HepG2 (cell line): ENCODE measurements at regions not wholly inside any gene's neighbourhood (a gene's known extent, or its start where the extent isn't known, plus 50 kb on each side); places are given as distances from the start of the nearest gene placed in this dataset.

Source experiments
- ATAC-seq: fragments of 200-7000 bp; cut with Tn5 transposase; 3 replicates; pipeline ENCODE4 v1.9.1; 2020; ENCODE audit warnings: mild to moderate bottlenecking, moderate library complexity
- BruUV-seq: library from RNA; stranded (reverse); fragments of 400-500 nt; replicated peaks from 2 replicates; lab custom pipeline; 2021; lab: Mats Ljungman, UMichigan
- CTCF ChIA-PET: fragments of 300-600 bp; formaldehyde crosslinking; extraction: SDS; loops from one replicate; lab custom pipeline; 2021; ENCODE audit warnings: low total read pairs, inconsistent platforms, low intra/inter-chr PET ratio; lab: Yijun Ruan, JAX
- POLR2A ChIA-PET: fragments of 350-600 bp; sonication (Branson Sonifier 250); formaldehyde crosslinking; loops from one replicate; lab custom pipeline; 2020; ENCODE audit warnings: antibody characterized with exemption, inconsistent platforms; lab: Yijun Ruan, JAX
- DNase-seq: peaks from one replicate; pipeline ENCODE4 v3.0.0-alpha.2; 2015; ENCODE audit warnings: low spot score
- FAIRE-seq: peaks from 3 replicates; lab custom pipeline; 2011; peaks lifted over from hg19 to GRCh38; lab: Jason Lieb, UNC
- H2AFZ ChIP-seq: one replicate; pipeline ENCODE4 v1.6.1; 2011; ENCODE audit warnings: low read length, inconsistent platforms
- H3K27ac ChIP-seq: fragments of 300-600 bp; 3 replicates; pipeline ENCODE4 v1.8.0; 2011; ENCODE audit warnings: mixed run types, mild to moderate bottlenecking, mixed read lengths, low read length, inconsistent platforms; ENCODE audit not compliant: insufficient read depth; ENCODE audit errors: extremely low read length
- H3K27me3 ChIP-seq, 2 experiments: fragments of 200-600 bp in 1 of 2; 2 replicates in 1 of 2; 3 replicates in 1 of 2; pipeline versions ENCODE4 v1.6.0 to v1.8.0; 2011; ENCODE audit warnings: low read length in 2 of 2, mild to moderate bottlenecking in 2 of 2, moderate library complexity in 2 of 2, inconsistent platforms in 1 of 2; ENCODE audit not compliant: insufficient read depth in 2 of 2, control insufficient read depth in 1 of 2
- H3K36me3 ChIP-seq, 2 experiments: fragments of 200-600 bp in 1 of 2; replicated peaks in 1 of 2; 2 replicates in 1 of 2; 3 replicates in 1 of 2; pipeline versions ENCODE4 v1.5.1 to v1.8.0; 2011; ENCODE audit warnings: low read length in 2 of 2, inconsistent platforms in 1 of 2; ENCODE audit not compliant: insufficient read depth in 2 of 2, control insufficient read depth in 1 of 2
- H3K4me1 ChIP-seq: 2 replicates; pipeline ENCODE4 v1.5.1; 2012; ENCODE audit warnings: low read length, inconsistent platforms; ENCODE audit not compliant: insufficient read depth
- H3K4me2 ChIP-seq: 2 replicates; pipeline ENCODE4 v1.6.0; 2011; ENCODE audit warnings: low read depth, low read length, inconsistent platforms
- H3K4me3 ChIP-seq, 3 experiments: fragments of 200-600 bp in 1 of 3; sonication (generic), shearing (Covaris generic) in 1 of 3; replicated peaks in 1 of 3; 2 replicates each; pipeline ENCODE4 v1.5.1; 2011 to 2016; ENCODE audit warnings: low read length in 3 of 3, inconsistent platforms in 2 of 3, low read depth in 2 of 3, mild to moderate bottlenecking in 2 of 3, control low read depth in 1 of 3, mixed read lengths in 1 of 3; ENCODE audit not compliant: insufficient read depth in 1 of 3
- H3K79me2 ChIP-seq: one replicate; pipeline ENCODE4 v1.6.1; 2011; ENCODE audit warnings: low read length, inconsistent platforms; ENCODE audit not compliant: insufficient read depth
- H3K9ac ChIP-seq: 2 replicates; pipeline ENCODE4 v1.6.0; 2011; ENCODE audit warnings: mild to moderate bottlenecking, low read depth, low read length, inconsistent platforms; ENCODE audit not compliant: insufficient read depth
- H3K9me3 ChIP-seq: 2 replicates; pipeline ENCODE4 v1.5.1; 2012; ENCODE audit warnings: mild to moderate bottlenecking, low read length
- H4K20me1 ChIP-seq: 2 replicates; pipeline ENCODE4 v1.6.0; 2011; ENCODE audit warnings: inconsistent platforms, mild to moderate bottlenecking, low read length, moderate library complexity; ENCODE audit not compliant: insufficient read depth
- CBFB ChIP-seq: sonication (generic); formaldehyde crosslinking; IDR thresholded peaks from 2 replicates; pipeline ENCODE4 v1.4.0; 2020; ENCODE audit warnings: missing genetic modification reagents
- CBX2 ChIP-seq, 2 experiments: fragments of 200-600 bp in 1 of 2; sonication (generic); formaldehyde crosslinking in 1 of 2; IDR thresholded peaks; 2 replicates each; pipeline versions ENCODE4 v1.7.0 to v1.8.1; 2018 to 2022; ENCODE audit warnings: low read depth in 2 of 2, low read length in 1 of 2, mild to moderate bottlenecking in 1 of 2, missing genetic modification reagents in 1 of 2
- HNRNPLL ChIP-seq: fragments of 200-400 bp; formaldehyde crosslinking; IDR thresholded peaks from 2 replicates; pipeline ENCODE4 v1.6.1; 2017; ENCODE audit warnings: mild to moderate bottlenecking, low read depth, low read length; ENCODE audit not compliant: poor library complexity, severe bottlenecking
- NFIB ChIP-seq: sonication (generic); formaldehyde crosslinking; IDR thresholded peaks from 2 replicates; pipeline ENCODE4 v1.9.0; 2021; ENCODE audit warnings: missing genetic modification reagents, mild to moderate bottlenecking, borderline replicate concordance
- POLR2AphosphoS2 ChIP-seq: IDR thresholded peaks from 2 replicates; pipeline ENCODE4 v1.6.1; 2011; ENCODE audit warnings: low read depth, low read length, improper control_type of control experiment
- PRPF4 ChIP-seq: fragments of 200-400 bp; formaldehyde crosslinking; IDR thresholded peaks from 2 replicates; pipeline ENCODE4 v1.6.1; 2016; ENCODE audit warnings: low read length, low read depth; ENCODE audit not compliant: poor library complexity, severe bottlenecking
- REL ChIP-seq: sonication (generic); formaldehyde crosslinking; conservative IDR thresholded peaks from 2 replicates; pipeline ENCODE4 v1.8.0; 2022; ENCODE audit warnings: mild to moderate bottlenecking, missing genetic modification reagents, moderate library complexity
- TOE1 ChIP-seq: sonication (generic); formaldehyde crosslinking; IDR thresholded peaks from 2 replicates; pipeline ENCODE4 v1.4.0; 2020; ENCODE audit warnings: mild to moderate bottlenecking, missing genetic modification reagents
- TOPORS ChIP-seq: sonication (generic); formaldehyde crosslinking; IDR thresholded peaks from 2 replicates; pipeline ENCODE4 v1.8.0; 2023; ENCODE audit warnings: mild to moderate bottlenecking, missing genetic modification reagents
- ZFP41 ChIP-seq: sonication (generic); formaldehyde crosslinking; IDR thresholded peaks from 2 replicates; pipeline ENCODE4 v1.4.0; 2020; ENCODE audit warnings: mild to moderate bottlenecking, missing genetic modification reagents, borderline replicate concordance
- ZNF430 ChIP-seq: sonication (generic); formaldehyde crosslinking; IDR thresholded peaks from 2 replicates; pipeline ENCODE4 v1.9.0; 2021; ENCODE audit warnings: mild to moderate bottlenecking, missing genetic modification reagents
- ZNF530 ChIP-seq: sonication (generic); formaldehyde crosslinking; IDR thresholded peaks from 2 replicates; pipeline ENCODE4 v1.5.0; 2020; ENCODE audit warnings: low read depth, mild to moderate bottlenecking, missing genetic modification reagents
- ZNF570 ChIP-seq: sonication (generic); formaldehyde crosslinking; IDR thresholded peaks from 2 replicates; pipeline ENCODE4 v1.4.0; 2020; ENCODE audit warnings: mild to moderate bottlenecking, missing genetic modification reagents, borderline replicate concordance
- ZNF766 ChIP-seq: sonication (generic); formaldehyde crosslinking; IDR thresholded peaks from 2 replicates; pipeline ENCODE4 v1.5.0; 2020; ENCODE audit warnings: missing genetic modification reagents, borderline replicate concordance
- ZNF879 ChIP-seq: sonication (generic); formaldehyde crosslinking; IDR thresholded peaks from 2 replicates; pipeline ENCODE4 v1.8.1; 2023; ENCODE audit warnings: missing genetic modification reagents
- in situ Hi-C: cut with HindIII; loops from 2 replicates; pipeline ENCODE4 v1.10.0; 2017; ENCODE audit warnings: low pct_unique_long_range_greater_than_20kb; ENCODE audit not compliant: extremely low pct_ligation_motif_present
- intact Hi-C: fragments of 100-400 bp; cut with micrococcal nuclease; formaldehyde crosslinking; loops from one replicate; pipeline ENCODE4 v1.10.0; 2022; ENCODE audit not compliant: unreplicated experiment
- TF ChIP-seq, protein P1 (sequence below): sonication (generic); formaldehyde crosslinking; IDR thresholded peaks from 2 replicates; pipeline ENCODE4 v1.8.1; 2022; ENCODE audit warnings: mild to moderate bottlenecking, missing genetic modification reagents
- TF ChIP-seq, protein P2 (sequence below): sonication (generic); formaldehyde crosslinking; IDR thresholded peaks from one replicate; pipeline ENCODE4 v1.5.1; 2020; ENCODE audit warnings: mild to moderate bottlenecking, missing genetic modification reagents; ENCODE audit errors: not compliant biosample characterization

DNA sequence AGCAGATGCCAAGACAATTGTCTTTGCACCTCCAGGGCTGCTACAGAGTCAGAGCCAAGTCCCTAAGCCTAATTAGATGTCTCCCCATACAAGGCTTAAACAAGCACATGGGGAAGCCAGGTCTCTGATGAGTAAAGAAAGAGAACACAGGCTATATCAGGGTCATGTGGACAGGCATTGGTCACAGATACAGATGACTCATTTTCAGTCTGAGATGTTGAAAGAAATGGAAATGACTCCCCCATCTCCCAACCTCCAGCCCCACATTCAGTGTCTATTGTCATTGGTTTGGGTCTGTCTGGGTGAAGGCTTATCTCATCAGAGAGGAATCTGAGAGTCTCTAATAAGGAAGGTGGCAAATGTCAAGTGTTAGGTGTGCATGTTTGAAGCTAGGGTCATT lies 290.1 kb upstream of the KIAA1217 start:
- ATAC-seq (no peak), DNase-seq (no peak), FAIRE-seq (no peak)
- TF ChIP-seq ZNF430 = no peak
- TF ChIP-seq TOPORS (CRISPR knock-in tag) = no peak
- TF ChIP-seq CBFB (CRISPR knock-in tag) = no peak
- TF ChIP-seq ZFP41 = no peak
- no peak for TF ChIP-seq ZNF879 (CRISPR knock-in tag)
- TF ChIP-seq CBX2 (IDR thresholded peaks at IDR 0.05; ENCODE audit: low read depth, low read length) = no peak
- TF ChIP-seq CBX2 (CRISPR knock-in tag; IDR thresholded peaks at IDR 0.05; ENCODE audit: low read depth) = no peak
- TF ChIP-seq ZNF766 (CRISPR knock-in tag) = no peak
- TF ChIP-seq, protein P1, sequence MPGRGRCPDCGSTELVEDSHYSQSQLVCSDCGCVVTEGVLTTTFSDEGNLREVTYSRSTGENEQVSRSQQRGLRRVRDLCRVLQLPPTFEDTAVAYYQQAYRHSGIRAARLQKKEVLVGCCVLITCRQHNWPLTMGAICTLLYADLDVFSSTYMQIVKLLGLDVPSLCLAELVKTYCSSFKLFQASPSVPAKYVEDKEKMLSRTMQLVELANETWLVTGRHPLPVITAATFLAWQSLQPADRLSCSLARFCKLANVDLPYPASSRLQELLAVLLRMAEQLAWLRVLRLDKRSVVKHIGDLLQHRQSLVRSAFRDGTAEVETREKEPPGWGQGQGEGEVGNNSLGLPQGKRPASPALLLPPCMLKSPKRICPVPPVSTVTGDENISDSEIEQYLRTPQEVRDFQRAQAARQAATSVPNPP (CRISPR knock-in tag) = no peak
- TF ChIP-seq REL (CRISPR knock-in tag) = no peak
- TF ChIP-seq ZNF570 (CRISPR knock-in tag) = no peak
- no peak for TF ChIP-seq HNRNPLL
- TF ChIP-seq POLR2AphosphoS2 = no peak
- no peak for TF ChIP-seq NFIB (CRISPR knock-in tag)
- TF ChIP-seq PRPF4 = no peak
- TF ChIP-seq ZNF530 (CRISPR knock-in tag) = no peak
- TF ChIP-seq, protein P2, sequence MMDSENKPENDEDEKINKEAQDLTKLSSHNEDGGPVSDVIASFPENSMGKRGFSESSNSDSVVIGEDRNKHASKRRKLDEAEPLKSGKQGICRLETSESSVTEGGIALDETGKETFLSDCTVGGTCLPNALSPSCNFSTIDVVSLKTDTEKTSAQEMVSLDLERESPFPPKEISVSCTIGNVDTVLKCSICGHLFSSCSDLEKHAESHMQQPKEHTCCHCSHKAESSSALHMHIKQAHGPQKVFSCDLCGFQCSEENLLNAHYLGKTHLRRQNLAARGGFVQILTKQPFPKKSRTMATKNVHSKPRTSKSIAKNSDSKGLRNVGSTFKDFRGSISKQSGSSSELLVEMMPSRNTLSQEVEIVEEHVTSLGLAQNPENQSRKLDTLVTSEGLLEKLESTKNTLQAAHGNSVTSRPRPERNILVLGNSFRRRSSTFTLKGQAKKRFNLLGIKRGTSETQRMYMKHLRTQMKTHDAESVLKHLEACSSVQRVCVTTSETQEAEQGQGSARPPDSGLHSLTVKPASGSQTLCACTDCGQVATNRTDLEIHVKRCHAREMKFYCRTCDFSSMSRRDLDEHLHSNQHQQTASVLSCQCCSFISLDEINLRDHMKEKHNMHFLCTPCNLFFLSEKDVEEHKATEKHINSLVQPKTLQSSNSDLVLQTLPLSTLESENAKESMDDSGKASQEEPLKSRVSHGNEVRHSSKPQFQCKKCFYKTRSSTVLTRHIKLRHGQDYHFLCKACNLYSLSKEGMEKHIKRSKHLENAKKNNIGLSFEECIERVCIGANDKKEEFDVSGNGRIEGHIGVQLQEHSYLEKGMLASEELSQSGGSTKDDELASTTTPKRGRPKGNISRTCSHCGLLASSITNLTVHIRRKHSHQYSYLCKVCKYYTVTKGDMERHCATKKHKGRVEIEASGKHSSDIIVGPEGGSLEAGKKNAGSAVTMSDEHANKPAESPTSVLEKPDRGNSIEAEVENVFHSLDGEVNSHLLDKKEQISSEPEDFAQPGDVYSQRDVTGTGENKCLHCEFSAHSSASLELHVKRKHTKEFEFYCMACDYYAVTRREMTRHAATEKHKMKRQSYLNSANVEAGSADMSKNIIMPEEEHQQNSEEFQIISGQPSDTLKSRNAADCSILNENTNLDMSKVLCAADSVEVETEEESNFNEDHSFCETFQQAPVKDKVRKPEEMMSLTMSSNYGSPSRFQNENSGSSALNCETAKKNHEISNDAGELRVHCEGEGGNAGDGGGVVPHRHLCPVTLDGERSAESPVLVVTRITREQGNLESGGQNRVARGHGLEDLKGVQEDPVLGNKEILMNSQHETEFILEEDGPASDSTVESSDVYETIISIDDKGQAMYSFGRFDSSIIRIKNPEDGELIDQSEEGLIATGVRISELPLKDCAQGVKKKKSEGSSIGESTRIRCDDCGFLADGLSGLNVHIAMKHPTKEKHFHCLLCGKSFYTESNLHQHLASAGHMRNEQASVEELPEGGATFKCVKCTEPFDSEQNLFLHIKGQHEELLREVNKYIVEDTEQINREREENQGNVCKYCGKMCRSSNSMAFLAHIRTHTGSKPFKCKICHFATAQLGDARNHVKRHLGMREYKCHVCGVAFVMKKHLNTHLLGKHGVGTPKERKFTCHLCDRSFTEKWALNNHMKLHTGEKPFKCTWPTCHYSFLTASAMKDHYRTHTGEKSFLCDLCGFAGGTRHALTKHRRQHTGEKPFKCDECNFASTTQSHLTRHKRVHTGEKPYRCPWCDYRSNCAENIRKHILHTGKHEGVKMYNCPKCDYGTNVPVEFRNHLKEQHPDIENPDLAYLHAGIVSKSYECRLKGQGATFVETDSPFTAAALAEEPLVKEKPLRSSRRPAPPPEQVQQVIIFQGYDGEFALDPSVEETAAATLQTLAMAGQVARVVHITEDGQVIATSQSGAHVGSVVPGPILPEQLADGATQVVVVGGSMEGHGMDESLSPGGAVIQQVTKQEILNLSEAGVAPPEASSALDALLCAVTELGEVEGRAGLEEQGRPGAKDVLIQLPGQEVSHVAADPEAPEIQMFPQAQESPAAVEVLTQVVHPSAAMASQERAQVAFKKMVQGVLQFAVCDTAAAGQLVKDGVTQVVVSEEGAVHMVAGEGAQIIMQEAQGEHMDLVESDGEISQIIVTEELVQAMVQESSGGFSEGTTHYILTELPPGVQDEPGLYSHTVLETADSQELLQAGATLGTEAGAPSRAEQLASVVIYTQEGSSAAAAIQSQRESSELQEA (CRISPR knock-in tag) = no peak
- TF ChIP-seq TOE1 = no peak
- intact Hi-C loops (no loop called here), in situ Hi-C loops (no loop called here)
- no peaks in the 10 kb centered on the region for H3K36me3 ChIP-seq
- H3K4me3 ChIP-seq = no peak overlapping the region
- no peak overlapping the region for H3K4me2 ChIP-seq
- no peak overlapping the region for H3K27ac ChIP-seq
- H2AFZ ChIP-seq = no peak overlapping the region
- H3K27me3 ChIP-seq = 0 out of 5 replicates have a peak, but pooled peaks cover 0 to 5% of the 10 kb centered on the region in 2 experiments
- H3K9me3 ChIP-seq = no peaks in the 10 kb centered on the region
- ChIA-PET CTCF (no interaction called here), POLR2A (no interaction called here)
- no TSS peak for BruUV-seq
- H3K9ac ChIP-seq = no peak overlapping the region
- no peaks in the 10 kb centered on the region for H3K79me2 ChIP-seq
- no peaks in the 10 kb centered on the region for H4K20me1 ChIP-seq
- H3K4me1 ChIP-seq = no peaks in the 10 kb centered on the region
